ENCODE measurements at regions not wholly inside any gene's neighbourhood (a gene's known extent, or its start where the extent isn't known, plus 50 kb on each side); places are given as distances from the start of the nearest gene placed in this dataset.

- H3K27me3 ChIP-seq (ENCODE audit: control insufficient read depth, insufficient read depth, low read length) = no peaks in the 10 kb centered on the region
- no peak for DNase-seq
- ATAC-seq (ENCODE audit: low read depth in 2 of 2) = no peak
- Mint-ChIP-seq H3K36me3 (no peaks in the 10 kb centered on the region), H3K9me3 (peaks cover 0 to 3% (median 0%) of the 10 kb centered on the region in 7 donors), H3K4me3 (no peak overlapping the region), H3K4me1 (peaks cover 0 to 4% (median 0%) of the 10 kb centered on the region in 4 donors), H3K27me3 (peaks cover 4% of the 10 kb centered on the region), H3K27ac (no peak overlapping the region)
- no peaks in the 10 kb centered on the region for H3K9me3 ChIP-seq (ENCODE audit: control insufficient read depth in 2 of 2, low read length in 2 of 2)
- no peaks in the 10 kb centered on the region for H3K36me3 ChIP-seq (ENCODE audit: control insufficient read depth, insufficient read depth, low read length)
- H3K4me1 ChIP-seq (ENCODE audit: control insufficient read depth, insufficient read depth, low read length, poor library complexity, severe bottlenecking) = no peaks in the 10 kb centered on the region
- no peak overlapping the region for H3K27ac ChIP-seq (ENCODE audit: insufficient read depth, low read length, poor library complexity, severe bottlenecking)
- H3K4me3 ChIP-seq (ENCODE audit: low read depth, low read length) = no peak overlapping the region
Observed at GRCh38 chr4:15145709-15146108, 143.4 kb downstream of the CPEB2 start.

GRCh38 chr4:15147714-15148113 lies 145.4 kb downstream of the CPEB2 start:
- Mint-ChIP-seq H3K27ac (no peak overlapping the region), H3K9me3 (peaks cover 0 to 2% (median 0%) of the 10 kb centered on the region in 7 donors)

GRCh38 chr4:15148199-15148598 lies 145.9 kb downstream of the CPEB2 start:
- ATAC-seq (ENCODE audit: low read depth in 2 of 2) = no peak

More at GRCh38 chr4:15147714-15148113, 145.4 kb downstream of the CPEB2 start:
- H3K4me1 ChIP-seq (ENCODE audit: control insufficient read depth, insufficient read depth, low read length, poor library complexity, severe bottlenecking) = no peaks in the 10 kb centered on the region
- no peak for DNase-seq
- Mint-ChIP-seq H3K36me3 (no peaks in the 10 kb centered on the region), H3K27me3 (peaks cover 3% of the 10 kb centered on the region), H3K4me1 (peaks cover 0 to 4% (median 0%) of the 10 kb centered on the region in 4 donors), H3K4me3 (no peak overlapping the region)
- H3K27me3 ChIP-seq (ENCODE audit: control insufficient read depth, insufficient read depth, low read length) = no peaks in the 10 kb centered on the region
- no peak for ATAC-seq (ENCODE audit: low read depth in 2 of 2)
- H3K36me3 ChIP-seq (ENCODE audit: control insufficient read depth, insufficient read depth, low read length) = no peaks in the 10 kb centered on the region
- no peak overlapping the region for H3K27ac ChIP-seq (ENCODE audit: insufficient read depth, low read length, poor library complexity, severe bottlenecking)
- H3K9me3 ChIP-seq (ENCODE audit: control insufficient read depth in 2 of 2, low read length in 2 of 2) = no peaks in the 10 kb centered on the region
- H3K4me3 ChIP-seq (ENCODE audit: low read depth, low read length) = no peak overlapping the region

GRCh38 chr4:15148691-15149090 lies 146.4 kb downstream of the CPEB2 start:
- Histone ChIP-seq H3K36me3 (ENCODE audit: control insufficient read depth, insufficient read depth, low read length) (no peaks in the 10 kb centered on the region), H3K4me3 (ENCODE audit: low read depth, low read length) (no peak overlapping the region), H3K27ac (ENCODE audit: insufficient read depth, low read length, poor library complexity, severe bottlenecking) (no peak overlapping the region), H3K27me3 (ENCODE audit: control insufficient read depth, insufficient read depth, low read length) (no peaks in the 10 kb centered on the region), H3K4me1 (ENCODE audit: control insufficient read depth, insufficient read depth, low read length, poor library complexity, severe bottlenecking) (no peaks in the 10 kb centered on the region), H3K9me3 (ENCODE audit: control insufficient read depth in 2 of 2, low read length in 2 of 2) (no peaks in the 10 kb centered on the region)
- no peak overlapping the region for H3K27ac Mint-ChIP-seq
- peaks cover 0 to 2% (median 0%) of the 10 kb centered on the region in 7 donors for H3K9me3 Mint-ChIP-seq
- ATAC-seq (ENCODE audit: low read depth in 2 of 2) (no peak), DNase-seq (no peak)
- no peak overlapping the region for H3K4me3 Mint-ChIP-seq
- peaks cover 6% of the 10 kb centered on the region for H3K27me3 Mint-ChIP-seq
- no peaks in the 10 kb centered on the region for H3K36me3 Mint-ChIP-seq
- peaks cover 0 to 4% (median 0%) of the 10 kb centered on the region in 4 donors for H3K4me1 Mint-ChIP-seq

More at GRCh38 chr4:15148199-15148598, 145.9 kb downstream of the CPEB2 start:
- Histone ChIP-seq H3K4me3 (ENCODE audit: low read depth, low read length) (no peak overlapping the region), H3K9me3 (ENCODE audit: control insufficient read depth in 2 of 2, low read length in 2 of 2) (no peaks in the 10 kb centered on the region), H3K27ac (ENCODE audit: insufficient read depth, low read length, poor library complexity, severe bottlenecking) (no peak overlapping the region), H3K27me3 (ENCODE audit: control insufficient read depth, insufficient read depth, low read length) (no peaks in the 10 kb centered on the region), H3K36me3 (ENCODE audit: control insufficient read depth, insufficient read depth, low read length) (no peaks in the 10 kb centered on the region), H3K4me1 (ENCODE audit: control insufficient read depth, insufficient read depth, low read length, poor library complexity, severe bottlenecking) (no peaks in the 10 kb centered on the region)
- Mint-ChIP-seq H3K9me3 (peaks cover 0 to 2% (median 0%) of the 10 kb centered on the region in 7 donors), H3K27me3 (peaks cover 6% of the 10 kb centered on the region), H3K4me3 (no peak overlapping the region), H3K27ac (no peak overlapping the region), H3K4me1 (peaks cover 0 to 4% (median 0%) of the 10 kb centered on the region in 4 donors), H3K36me3 (no peaks in the 10 kb centered on the region)
- no peak for DNase-seq

- H3K27me3 ChIP-seq (ENCODE audit: control insufficient read depth, insufficient read depth, low read length) = no peaks in the 10 kb centered on the region
- no peak for DNase-seq
- H3K36me3 ChIP-seq (ENCODE audit: control insufficient read depth, insufficient read depth, low read length) = no peaks in the 10 kb centered on the region
- H3K4me1 ChIP-seq (ENCODE audit: control insufficient read depth, insufficient read depth, low read length, poor library complexity, severe bottlenecking) = no peaks in the 10 kb centered on the region
- no peaks in the 10 kb centered on the region for H3K9me3 ChIP-seq (ENCODE audit: control insufficient read depth in 2 of 2, low read length in 2 of 2)
- Mint-ChIP-seq H3K27ac (no peak overlapping the region), H3K36me3 (no peaks in the 10 kb centered on the region), H3K9me3 (no peaks in the 10 kb centered on the region), H3K4me1 (peaks cover 0 to 4% (median 0%) of the 10 kb centered on the region in 4 donors), H3K4me3 (no peak overlapping the region), H3K27me3 (peaks cover 6% of the 10 kb centered on the region)
- H3K27ac ChIP-seq (ENCODE audit: insufficient read depth, low read length, poor library complexity, severe bottlenecking) = no peak overlapping the region
- ATAC-seq (ENCODE audit: low read depth in 2 of 2) = no peak
- no peak overlapping the region for H3K4me3 ChIP-seq (ENCODE audit: low read depth, low read length)
Observed at GRCh38 chr4:15149234-15149838, 147.1 kb downstream of the CPEB2 start.

GRCh38 chr4:15149839-15150592 lies 147.7 kb downstream of the CPEB2 start:
- no peak overlapping the region for H3K27ac ChIP-seq (ENCODE audit: insufficient read depth, low read length, poor library complexity, severe bottlenecking)
- ATAC-seq (ENCODE audit: low read depth in 2 of 2) = no peak
- no peaks in the 10 kb centered on the region for H3K27me3 ChIP-seq (ENCODE audit: control insufficient read depth, insufficient read depth, low read length)
- no peaks in the 10 kb centered on the region for H3K9me3 ChIP-seq (ENCODE audit: control insufficient read depth in 2 of 2, low read length in 2 of 2)
- DNase-seq = peak in 1 of 3 donors; percentile 4
- peaks cover 0 to 5% (median 0%) of the 10 kb centered on the region in 7 donors for H3K9me3 Mint-ChIP-seq
- H3K4me1 Mint-ChIP-seq = peaks cover 0 to 4% (median 0%) of the 10 kb centered on the region in 4 donors
- H3K27ac Mint-ChIP-seq = no peak overlapping the region
- H3K36me3 ChIP-seq (ENCODE audit: control insufficient read depth, insufficient read depth, low read length) = no peaks in the 10 kb centered on the region
- peaks cover 6% of the 10 kb centered on the region for H3K27me3 Mint-ChIP-seq
- no peaks in the 10 kb centered on the region for H3K4me1 ChIP-seq (ENCODE audit: control insufficient read depth, insufficient read depth, low read length, poor library complexity, severe bottlenecking)
- H3K36me3 Mint-ChIP-seq = no peaks in the 10 kb centered on the region
- H3K4me3 Mint-ChIP-seq = no peak overlapping the region
- H3K4me3 ChIP-seq (ENCODE audit: low read depth, low read length) = no peak overlapping the region

- H3K27ac ChIP-seq (ENCODE audit: insufficient read depth, low read length, poor library complexity, severe bottlenecking) = no peak overlapping the region
- Mint-ChIP-seq H3K4me3 (no peak overlapping the region), H3K27me3 (peaks cover 6% of the 10 kb centered on the region), H3K27ac (no peak overlapping the region), H3K9me3 (peaks cover 0 to 5% (median 2%) of the 10 kb centered on the region in 7 donors), H3K36me3 (no peaks in the 10 kb centered on the region), H3K4me1 (peaks cover 0 to 4% (median 0%) of the 10 kb centered on the region in 4 donors)
- no peak for DNase-seq
- no peak for ATAC-seq (ENCODE audit: low read depth in 2 of 2)
- H3K9me3 ChIP-seq (ENCODE audit: control insufficient read depth in 2 of 2, low read length in 2 of 2) = no peaks in the 10 kb centered on the region
- no peak overlapping the region for H3K4me3 ChIP-seq (ENCODE audit: low read depth, low read length)
- no peaks in the 10 kb centered on the region for H3K27me3 ChIP-seq (ENCODE audit: control insufficient read depth, insufficient read depth, low read length)
- no peaks in the 10 kb centered on the region for H3K36me3 ChIP-seq (ENCODE audit: control insufficient read depth, insufficient read depth, low read length)
- H3K4me1 ChIP-seq (ENCODE audit: control insufficient read depth, insufficient read depth, low read length, poor library complexity, severe bottlenecking) = no peaks in the 10 kb centered on the region
Observed at GRCh38 chr4:15150631-15151030, 148.3 kb downstream of the CPEB2 start.
